Mucosa of descending colon (tissue), 3 donors: ENCODE measurements at regions not wholly inside any gene's neighbourhood (a gene's known extent, or its start where the extent isn't known, plus 50 kb on each side); places are given as distances from the start of the nearest gene placed in this dataset.

ENCODE experiments used
- ATAC-seq: fragments of 200-7000 bp; cut with Tn5 transposase; one replicate; pipeline ENCODE4 v1.9.1; 2020; ENCODE audit warnings: mild to moderate bottlenecking, moderate library complexity
- DNase-seq, 3 donors: peaks; one replicate each; pipeline ENCODE4 v3.0.0-alpha.2; 2020
- H3K36me3 ChIP-seq: fragments of 200-600 bp; one replicate; pipeline ENCODE4 v1.8.0; 2021; ENCODE audit warnings: low read depth, mild to moderate bottlenecking
- H3K4me1 ChIP-seq: fragments of 200-600 bp; one replicate; pipeline ENCODE4 v1.8.0; 2021; ENCODE audit warnings: low read depth, mild to moderate bottlenecking
- H3K4me3 ChIP-seq: fragments of 200-600 bp; one replicate; pipeline ENCODE4 v1.8.0; 2021; ENCODE audit warnings: mild to moderate bottlenecking
- H3K9me3 ChIP-seq: fragments of 200-600 bp; one replicate; pipeline ENCODE4 v1.8.0; 2021; ENCODE audit warnings: mild to moderate bottlenecking
- CTCF ChIP-seq: fragments of 200-600 bp; IDR thresholded peaks from one replicate; pipeline ENCODE4 v1.8.0; 2022; ENCODE audit warnings: antibody characterized with exemption, mild to moderate bottlenecking
- intact Hi-C, 2 donors: fragments of 100-400 bp; cut with DNase I in 1 of 2; cut with micrococcal nuclease in 1 of 2; formaldehyde crosslinking; loops; one replicate each; pipeline versions ENCODE4 v1.11.0 to v1.11.1; 2022; cut with DNase I, micrococcal nuclease
- donor health status: DM: no; HTN: no; CAD: no; lungs with moderate emphysema.
- donor health status: DM: no; HTN: no; CAD: no.
- donor health status: DM: no; HTN: yes; CAD: no.

GRCh38 chr15:62750471-62750870 lies 292.1 kb upstream of the TPM1 start:
- Histone ChIP-seq H3K9me3 (no peaks in the 10 kb centered on the region), H3K36me3 (no peaks in the 10 kb centered on the region), H3K4me1 (no peaks in the 10 kb centered on the region), H3K4me3 (no peak overlapping the region)
- no peak for ATAC-seq
- intact Hi-C loops, result no loop called here
- TF ChIP-seq CTCF, result no peak
- no peak for DNase-seq

- no peak for TF ChIP-seq CTCF
- intact Hi-C loops, result no loop called here
- no peaks in the 10 kb centered on the region for H3K36me3 ChIP-seq
Measured at GRCh38 chr15:62752657-62753517, 289.7 kb upstream of the TPM1 start.

GRCh38 chr15:62753518-62754221 lies 288.9 kb upstream of the TPM1 start:
- Histone ChIP-seq H3K36me3 (no peaks in the 10 kb centered on the region), H3K9me3 (no peaks in the 10 kb centered on the region), H3K4me1 (no peaks in the 10 kb centered on the region), H3K4me3 (no peak overlapping the region)
- no peak for TF ChIP-seq CTCF
- DNase-seq (no peak), ATAC-seq (no peak)
- intact Hi-C loops, result no loop called here

More at GRCh38 chr15:62752657-62753517, 289.7 kb upstream of the TPM1 start:
- no peak for ATAC-seq
- DNase-seq, result no peak
- H3K4me3 ChIP-seq, result no peak overlapping the region
- no peaks in the 10 kb centered on the region for H3K4me1 ChIP-seq
- no peaks in the 10 kb centered on the region for H3K9me3 ChIP-seq

GRCh38 chr15:62756326-62756994 lies 286.1 kb upstream of the TPM1 start:
- DNase-seq, result no peak
- ATAC-seq, result no peak
- H3K4me3 ChIP-seq, result no peak overlapping the region
- intact Hi-C loops, result no loop called here
- no peaks in the 10 kb centered on the region for H3K36me3 ChIP-seq
- no peaks in the 10 kb centered on the region for H3K9me3 ChIP-seq
- no peak for TF ChIP-seq CTCF
- no peaks in the 10 kb centered on the region for H3K4me1 ChIP-seq

- Histone ChIP-seq H3K9me3 (no peaks in the 10 kb centered on the region), H3K36me3 (no peaks in the 10 kb centered on the region), H3K4me1 (no peaks in the 10 kb centered on the region), H3K4me3 (no peak overlapping the region)
- TF ChIP-seq CTCF, result no peak
- DNase-seq (no peak), ATAC-seq (no peak)
- intact Hi-C loops, result no loop called here
Measured at GRCh38 chr15:62756995-62757360, 285.6 kb upstream of the TPM1 start.
